ENCODE measurements at regions not wholly inside any gene's neighbourhood (a gene's known extent, or its start where the extent isn't known, plus 50 kb on each side); places are given as distances from the start of the nearest gene placed in this dataset.

DNA sequence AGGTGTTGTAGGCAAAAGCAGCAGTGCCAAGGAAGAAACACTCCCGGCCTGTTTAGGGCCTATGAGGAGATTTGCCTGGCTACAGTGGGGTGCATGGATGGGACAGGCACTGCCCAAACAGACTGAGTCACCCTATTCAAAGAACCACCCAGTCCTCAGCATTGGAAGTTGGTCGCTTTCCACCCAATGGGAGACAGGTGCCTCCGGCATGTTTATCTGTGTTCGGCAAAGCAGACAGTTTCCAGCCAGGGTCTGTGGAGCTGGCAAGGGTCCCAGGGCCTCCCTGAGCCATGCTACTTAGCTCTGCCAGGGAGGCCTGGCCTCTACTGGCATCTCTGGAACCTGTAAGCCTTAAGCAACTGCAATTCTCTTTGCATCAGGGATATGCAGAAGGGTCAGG lies 165.1 kb upstream of the ATP6AP2 start (continued):
- TF ChIP-seq, protein P1, sequence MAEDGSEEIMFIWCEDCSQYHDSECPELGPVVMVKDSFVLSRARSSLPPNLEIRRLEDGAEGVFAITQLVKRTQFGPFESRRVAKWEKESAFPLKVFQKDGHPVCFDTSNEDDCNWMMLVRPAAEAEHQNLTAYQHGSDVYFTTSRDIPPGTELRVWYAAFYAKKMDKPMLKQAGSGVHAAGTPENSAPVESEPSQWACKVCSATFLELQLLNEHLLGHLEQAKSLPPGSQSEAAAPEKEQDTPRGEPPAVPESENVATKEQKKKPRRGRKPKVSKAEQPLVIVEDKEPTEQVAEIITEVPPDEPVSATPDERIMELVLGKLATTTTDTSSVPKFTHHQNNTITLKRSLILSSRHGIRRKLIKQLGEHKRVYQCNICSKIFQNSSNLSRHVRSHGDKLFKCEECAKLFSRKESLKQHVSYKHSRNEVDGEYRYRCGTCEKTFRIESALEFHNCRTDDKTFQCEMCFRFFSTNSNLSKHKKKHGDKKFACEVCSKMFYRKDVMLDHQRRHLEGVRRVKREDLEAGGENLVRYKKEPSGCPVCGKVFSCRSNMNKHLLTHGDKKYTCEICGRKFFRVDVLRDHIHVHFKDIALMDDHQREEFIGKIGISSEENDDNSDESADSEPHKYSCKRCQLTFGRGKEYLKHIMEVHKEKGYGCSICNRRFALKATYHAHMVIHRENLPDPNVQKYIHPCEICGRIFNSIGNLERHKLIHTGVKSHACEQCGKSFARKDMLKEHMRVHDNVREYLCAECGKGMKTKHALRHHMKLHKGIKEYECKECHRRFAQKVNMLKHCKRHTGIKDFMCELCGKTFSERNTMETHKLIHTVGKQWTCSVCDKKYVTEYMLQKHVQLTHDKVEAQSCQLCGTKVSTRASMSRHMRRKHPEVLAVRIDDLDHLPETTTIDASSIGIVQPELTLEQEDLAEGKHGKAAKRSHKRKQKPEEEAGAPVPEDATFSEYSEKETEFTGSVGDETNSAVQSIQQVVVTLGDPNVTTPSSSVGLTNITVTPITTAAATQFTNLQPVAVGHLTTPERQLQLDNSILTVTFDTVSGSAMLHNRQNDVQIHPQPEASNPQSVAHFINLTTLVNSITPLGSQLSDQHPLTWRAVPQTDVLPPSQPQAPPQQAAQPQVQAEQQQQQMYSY (CRISPR knock-in tag; IDR thresholded peaks at IDR 0.05) = no peak
- TF ChIP-seq RAD51 (IDR thresholded peaks at IDR 0.05) (no peak), CBX3 (IDR thresholded peaks at IDR 0.05; ENCODE audit: borderline replicate concordance, low read depth) (no peak), SMC3 (IDR thresholded peaks at IDR 0.05; ENCODE audit: borderline replicate concordance, low read length) (no peak), NR2C2 (IDR thresholded peaks at IDR 0.05; ENCODE audit: borderline replicate concordance, control insufficient read depth, insufficient read length, low read depth) (no peak)
- TF ChIP-seq, protein P2, sequence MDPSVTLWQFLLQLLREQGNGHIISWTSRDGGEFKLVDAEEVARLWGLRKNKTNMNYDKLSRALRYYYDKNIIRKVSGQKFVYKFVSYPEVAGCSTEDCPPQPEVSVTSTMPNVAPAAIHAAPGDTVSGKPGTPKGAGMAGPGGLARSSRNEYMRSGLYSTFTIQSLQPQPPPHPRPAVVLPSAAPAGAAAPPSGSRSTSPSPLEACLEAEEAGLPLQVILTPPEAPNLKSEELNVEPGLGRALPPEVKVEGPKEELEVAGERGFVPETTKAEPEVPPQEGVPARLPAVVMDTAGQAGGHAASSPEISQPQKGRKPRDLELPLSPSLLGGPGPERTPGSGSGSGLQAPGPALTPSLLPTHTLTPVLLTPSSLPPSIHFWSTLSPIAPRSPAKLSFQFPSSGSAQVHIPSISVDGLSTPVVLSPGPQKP (IDR thresholded peaks at IDR 0.05; ENCODE audit: low read depth, low read length) = no peak
- TF ChIP-seq, protein P3, sequence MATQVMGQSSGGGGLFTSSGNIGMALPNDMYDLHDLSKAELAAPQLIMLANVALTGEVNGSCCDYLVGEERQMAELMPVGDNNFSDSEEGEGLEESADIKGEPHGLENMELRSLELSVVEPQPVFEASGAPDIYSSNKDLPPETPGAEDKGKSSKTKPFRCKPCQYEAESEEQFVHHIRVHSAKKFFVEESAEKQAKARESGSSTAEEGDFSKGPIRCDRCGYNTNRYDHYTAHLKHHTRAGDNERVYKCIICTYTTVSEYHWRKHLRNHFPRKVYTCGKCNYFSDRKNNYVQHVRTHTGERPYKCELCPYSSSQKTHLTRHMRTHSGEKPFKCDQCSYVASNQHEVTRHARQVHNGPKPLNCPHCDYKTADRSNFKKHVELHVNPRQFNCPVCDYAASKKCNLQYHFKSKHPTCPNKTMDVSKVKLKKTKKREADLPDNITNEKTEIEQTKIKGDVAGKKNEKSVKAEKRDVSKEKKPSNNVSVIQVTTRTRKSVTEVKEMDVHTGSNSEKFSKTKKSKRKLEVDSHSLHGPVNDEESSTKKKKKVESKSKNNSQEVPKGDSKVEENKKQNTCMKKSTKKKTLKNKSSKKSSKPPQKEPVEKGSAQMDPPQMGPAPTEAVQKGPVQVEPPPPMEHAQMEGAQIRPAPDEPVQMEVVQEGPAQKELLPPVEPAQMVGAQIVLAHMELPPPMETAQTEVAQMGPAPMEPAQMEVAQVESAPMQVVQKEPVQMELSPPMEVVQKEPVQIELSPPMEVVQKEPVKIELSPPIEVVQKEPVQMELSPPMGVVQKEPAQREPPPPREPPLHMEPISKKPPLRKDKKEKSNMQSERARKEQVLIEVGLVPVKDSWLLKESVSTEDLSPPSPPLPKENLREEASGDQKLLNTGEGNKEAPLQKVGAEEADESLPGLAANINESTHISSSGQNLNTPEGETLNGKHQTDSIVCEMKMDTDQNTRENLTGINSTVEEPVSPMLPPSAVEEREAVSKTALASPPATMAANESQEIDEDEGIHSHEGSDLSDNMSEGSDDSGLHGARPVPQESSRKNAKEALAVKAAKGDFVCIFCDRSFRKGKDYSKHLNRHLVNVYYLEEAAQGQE (IDR thresholded peaks at IDR 0.05; ENCODE audit: low read depth, low read length) = no peak
